Activated CD4-positive, alpha-beta T cell treated with anti-CD3 and anti-CD28 coated beads, Interleukin-2, amount 50 U/mL, for 1 hour (primary cell): ENCODE measurements at regions not wholly inside any gene's neighbourhood (a gene's known extent, or its start where the extent isn't known, plus 50 kb on each side); places are given as distances from the start of the nearest gene placed in this dataset.

Experiments used
- DNase-seq: peaks from one replicate; pipeline ENCODE4 v3.0.0-alpha.2; 2020

DNA sequence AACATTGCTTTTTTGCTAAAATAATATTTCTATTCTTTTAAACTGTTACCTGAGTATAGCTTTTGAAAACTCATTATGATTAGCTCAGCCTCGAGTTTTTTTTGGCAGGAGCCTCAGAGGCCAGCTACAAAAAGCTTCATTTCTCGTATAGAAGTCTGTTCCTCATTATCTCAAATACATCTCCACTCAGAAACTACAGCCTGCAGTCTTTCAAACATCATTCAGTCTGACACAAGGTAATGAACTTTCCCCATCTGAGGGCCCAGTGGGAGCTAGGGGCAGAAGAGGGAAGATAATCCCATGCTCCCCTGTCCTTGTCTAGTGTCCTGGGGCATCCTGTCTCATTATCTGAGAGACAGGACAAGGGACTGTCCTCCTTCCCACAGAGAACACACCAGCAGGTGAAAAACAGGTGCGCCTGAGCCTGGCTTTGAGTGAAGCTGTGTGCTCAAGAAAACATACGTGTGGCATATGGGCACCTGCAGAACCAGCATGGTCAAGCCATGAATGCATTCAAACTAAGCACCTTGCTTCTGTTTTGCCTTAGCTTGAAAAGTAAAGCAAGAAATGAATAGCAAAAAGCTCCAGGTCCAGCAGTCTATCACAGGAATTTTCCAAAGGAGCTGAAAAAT is 247.5 kb downstream of the MREG start:
- no peak for DNase-seq

- no peak for DNase-seq
Observed at GRCh38 chr2:215764441-215765048, 248.8 kb downstream of the MREG start.

DNA sequence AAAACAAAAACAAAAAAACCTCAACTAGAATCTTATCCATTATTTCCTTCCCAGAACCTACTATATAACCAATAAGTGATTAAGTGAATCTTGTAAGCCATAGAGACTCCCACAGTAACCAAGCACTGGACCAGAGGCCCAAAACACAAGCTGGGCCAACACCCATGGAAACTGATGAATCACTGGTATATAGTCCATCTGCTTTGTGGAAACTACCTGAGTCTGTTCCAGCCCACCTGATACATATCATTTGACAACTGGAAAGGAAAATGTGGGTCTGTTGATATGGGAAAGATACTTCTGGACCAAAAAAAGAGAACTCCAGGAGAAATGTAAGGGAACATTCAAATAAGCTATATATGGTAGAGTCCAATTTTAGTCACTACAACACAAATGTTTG is 252.8 kb downstream of the MREG start:
- no peak for DNase-seq

DNA sequence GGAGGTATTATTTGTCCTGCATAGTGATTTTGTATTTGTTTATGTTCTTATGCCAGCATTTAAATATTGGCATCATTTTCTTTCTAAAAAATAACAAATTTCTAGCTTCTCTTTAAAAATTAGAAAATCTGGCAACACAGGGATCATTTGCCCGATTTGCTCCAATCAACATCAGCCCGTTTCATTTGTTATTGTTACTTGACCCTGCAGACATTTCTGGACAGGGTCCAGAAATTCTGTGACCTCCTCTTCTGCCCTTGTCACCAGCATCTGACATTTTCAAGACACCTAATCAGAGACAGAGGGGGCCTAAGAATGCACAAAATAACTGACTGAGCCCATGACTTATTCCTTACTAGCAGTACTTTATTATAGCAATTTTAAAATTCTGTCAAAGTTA is 253.3 kb downstream of the MREG start:
- no peak for DNase-seq

DNA sequence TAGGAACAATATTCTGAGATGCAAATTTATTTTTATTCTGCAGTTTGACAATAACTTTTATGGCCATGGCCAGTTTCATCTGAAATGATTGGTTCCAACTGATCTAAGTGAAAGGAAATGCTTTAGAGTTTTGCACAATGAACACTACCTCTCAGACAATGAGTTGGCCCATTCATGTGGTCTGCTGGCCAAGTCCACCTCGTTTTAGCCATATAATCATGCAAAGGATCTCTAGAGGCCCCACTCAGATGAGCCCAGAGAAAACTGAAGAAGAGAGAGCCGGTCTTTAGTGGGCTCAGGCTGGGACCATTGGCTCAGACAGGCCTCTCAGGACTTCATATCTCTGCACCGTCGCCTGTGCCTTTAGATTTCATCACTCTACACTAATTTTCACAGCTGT is 254.7 kb downstream of the MREG start:
- DNase-seq, result no peak

DNA sequence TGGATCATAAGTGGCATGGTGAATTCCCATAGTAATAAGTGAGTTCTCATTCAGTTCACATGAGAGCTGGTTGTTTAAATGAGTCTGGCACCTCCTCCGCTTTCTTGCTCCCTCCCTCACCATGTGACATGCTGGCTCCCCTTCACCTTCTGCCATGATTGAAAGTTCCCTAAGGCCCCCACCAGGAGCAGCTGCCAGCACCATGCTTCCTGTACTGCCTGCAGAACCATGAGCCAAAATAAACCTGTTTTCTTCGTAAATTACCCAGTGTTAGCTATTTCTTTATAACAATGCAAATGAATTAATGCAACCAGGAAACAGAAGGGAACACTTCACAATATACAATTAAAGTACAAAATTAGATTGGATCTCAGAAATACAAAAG is 257.0 kb downstream of the MREG start:
- no peak for DNase-seq

DNA sequence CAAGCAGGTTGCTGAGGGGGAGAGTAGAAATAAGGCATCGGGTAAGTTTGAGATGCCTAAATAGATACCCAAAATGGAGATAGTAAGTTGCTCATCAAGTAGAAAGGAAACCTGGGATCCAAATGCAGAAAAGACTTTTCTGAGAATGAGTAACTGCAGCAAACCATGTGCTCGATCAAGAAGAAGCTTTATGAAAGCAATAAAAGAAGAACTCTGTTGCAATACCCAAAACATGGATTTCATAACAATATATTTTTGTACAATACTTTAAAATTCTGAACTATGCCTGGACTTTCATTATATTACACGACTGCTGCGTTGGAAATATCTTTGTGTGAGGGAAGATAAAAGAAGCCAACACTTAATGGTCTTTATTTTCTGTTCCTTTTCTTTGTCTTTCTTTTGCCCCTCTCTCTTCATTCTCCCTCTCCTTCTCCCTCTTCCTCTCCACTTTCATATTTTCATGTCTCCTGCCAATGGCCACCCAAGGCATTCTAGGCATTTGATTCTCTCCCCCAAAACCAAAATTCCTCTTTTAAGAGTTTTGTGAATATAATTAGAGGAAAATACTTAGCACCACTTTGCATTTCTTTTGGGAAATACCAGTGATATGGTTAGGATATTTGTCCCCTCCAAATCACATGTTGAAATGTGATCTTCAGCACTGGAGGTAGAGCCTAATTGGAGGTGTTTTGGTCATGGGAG is 257.6 kb downstream of the MREG start:
- no peak for DNase-seq

- no peak for DNase-seq
Observed at GRCh38 chr2:215754546-215754945, 258.8 kb downstream of the MREG start.

- DNase-seq, result no peak
Observed at GRCh38 chr2:215753808-215754207, 259.5 kb downstream of the MREG start.

DNA sequence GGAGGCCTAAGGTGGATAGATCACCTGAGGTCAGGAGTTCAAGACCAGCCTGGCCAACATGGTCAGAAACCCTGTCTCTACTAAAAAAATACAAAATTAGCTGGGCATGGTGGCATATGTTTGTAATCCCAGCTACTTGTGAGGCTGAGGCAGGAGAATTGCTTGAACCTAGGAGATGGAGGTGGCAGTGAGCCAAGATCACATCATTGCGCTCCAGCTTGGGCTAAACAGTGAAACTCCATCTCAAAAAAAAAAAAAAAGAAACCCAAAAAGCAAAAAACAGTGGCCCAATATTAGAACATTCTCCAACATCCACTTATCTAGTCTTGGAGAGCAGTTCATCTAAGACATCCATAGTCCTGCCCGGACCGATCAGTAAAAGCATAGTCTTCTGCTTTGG is 260.4 kb downstream of the MREG start:
- DNase-seq, result no peak

DNA sequence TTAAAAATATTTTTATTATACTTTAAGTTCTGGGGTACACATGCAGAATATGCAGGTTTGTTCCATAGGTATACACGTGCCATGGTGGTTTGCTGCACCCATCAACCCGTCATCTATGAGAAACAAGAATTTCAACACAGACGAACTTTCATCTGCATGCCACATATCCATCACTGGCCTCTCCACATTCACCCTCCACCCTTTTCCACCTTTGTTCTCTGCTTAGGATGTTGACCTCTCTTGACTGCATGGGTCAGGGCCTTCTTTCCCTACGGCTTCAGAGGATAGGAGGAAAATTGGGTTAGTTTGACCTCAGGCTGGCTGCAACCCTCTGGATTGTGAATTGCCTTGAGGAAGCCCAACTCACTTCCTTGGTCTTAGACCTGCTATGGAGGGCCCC is 260.9 kb downstream of the MREG start:
- DNase-seq, result no peak

GRCh38 chr2:215751911-215752272 is 261.5 kb downstream of the MREG start:
- DNase-seq, result no peak

DNA sequence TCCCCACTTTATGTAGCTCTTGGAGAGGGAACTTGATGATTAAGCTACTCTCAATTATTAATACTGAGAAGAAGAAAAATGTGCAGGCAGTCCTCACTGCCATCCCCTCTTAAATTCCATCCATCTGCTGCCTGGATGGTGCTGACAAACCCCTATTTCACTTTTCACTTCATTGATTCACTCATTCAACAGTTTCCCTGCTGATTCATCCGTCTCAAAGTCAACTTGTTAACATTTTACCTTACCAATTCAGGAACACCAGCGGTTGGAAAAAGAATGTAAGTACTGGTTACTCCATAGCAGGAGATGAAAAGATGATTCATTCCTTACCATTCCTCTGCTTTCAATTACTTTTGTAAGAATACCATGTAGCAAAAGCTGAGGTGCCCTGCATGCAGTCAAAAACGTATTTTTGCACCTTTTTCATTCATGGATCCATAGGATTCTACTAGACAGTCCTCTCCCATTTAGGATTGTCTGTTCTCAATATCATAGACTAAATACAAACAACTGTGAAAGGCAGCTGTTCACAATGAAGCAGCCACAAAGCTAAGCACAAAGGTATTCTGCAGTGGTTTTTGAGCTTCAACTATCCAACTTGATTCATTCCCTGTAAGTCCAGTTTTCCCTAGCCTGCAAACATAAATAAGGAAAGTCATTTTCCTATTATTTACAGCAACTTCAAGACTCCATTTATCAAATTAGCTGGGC is 262.0 kb downstream of the MREG start:
- no peak for DNase-seq

GRCh38 chr2:215750763-215751162 is 262.6 kb downstream of the MREG start:
- no peak for DNase-seq

DNA sequence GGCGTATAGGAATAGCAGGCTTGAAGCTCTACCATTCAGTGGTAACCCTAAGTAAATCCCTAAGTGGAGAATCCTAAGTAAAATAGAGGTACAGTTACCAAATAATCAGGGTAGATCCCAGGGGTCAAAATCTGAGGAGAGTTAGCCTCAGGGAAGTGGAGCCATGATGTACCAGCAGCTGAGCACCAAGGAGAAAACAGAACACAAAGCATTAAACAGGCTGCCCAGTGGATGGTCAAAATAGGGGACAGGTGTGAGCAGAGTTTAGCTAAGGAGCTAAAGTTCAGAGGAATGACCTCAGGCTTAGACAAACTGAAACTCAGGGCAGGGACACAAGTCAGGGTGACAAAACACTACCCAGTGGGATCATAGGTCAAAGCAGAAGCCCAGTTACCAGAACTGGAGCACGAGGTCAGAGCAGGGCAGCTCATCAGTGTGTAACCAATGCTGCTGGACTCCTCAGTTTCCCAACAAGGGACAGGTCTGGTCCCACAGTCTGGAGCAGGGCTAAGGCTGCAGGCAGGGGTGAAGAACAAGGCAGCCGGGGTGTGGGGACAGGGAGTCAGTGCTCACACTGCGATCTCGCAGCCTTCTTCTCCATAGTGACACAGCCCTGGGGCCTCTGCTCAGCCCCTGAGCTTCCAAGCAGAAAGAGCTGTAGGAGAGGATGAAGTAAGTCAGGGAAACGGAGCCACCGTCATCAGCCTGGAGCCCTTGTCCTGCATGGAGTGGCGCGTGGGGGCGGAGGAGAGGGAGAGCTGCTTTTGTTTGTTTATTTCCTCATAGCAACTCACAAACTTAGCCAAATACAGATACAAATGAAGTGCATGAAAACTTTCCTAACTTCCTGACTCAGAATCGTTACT is 264.0 kb downstream of the MREG start:
- DNase-seq, result no peak

DNA sequence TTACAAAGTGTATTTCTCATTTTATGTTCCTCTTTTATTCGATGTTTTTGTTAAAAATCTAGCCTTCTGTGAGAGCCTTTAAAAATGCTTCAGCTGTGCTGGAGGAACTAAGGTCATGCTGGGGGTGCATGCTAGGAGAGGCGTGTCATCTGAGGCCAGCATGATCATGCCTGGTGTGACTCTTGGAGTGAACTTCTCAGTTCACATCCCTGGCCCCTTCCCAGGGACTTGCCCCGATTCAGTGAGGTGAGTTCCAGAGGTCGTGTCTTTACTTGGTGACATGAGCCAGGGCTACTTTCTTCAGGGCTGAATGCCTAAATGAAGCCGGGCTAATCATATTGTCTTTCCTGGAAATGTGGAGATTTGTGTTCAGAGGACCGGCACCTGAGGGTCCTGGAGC is 264.9 kb downstream of the MREG start:
- DNase-seq, result no peak

GRCh38 chr2:215746887-215747615 is 266.3 kb downstream of the MREG start:
- no peak for DNase-seq

GRCh38 chr2:215746226-215746886 is 267.0 kb downstream of the MREG start:
- DNase-seq, result no peak

DNA sequence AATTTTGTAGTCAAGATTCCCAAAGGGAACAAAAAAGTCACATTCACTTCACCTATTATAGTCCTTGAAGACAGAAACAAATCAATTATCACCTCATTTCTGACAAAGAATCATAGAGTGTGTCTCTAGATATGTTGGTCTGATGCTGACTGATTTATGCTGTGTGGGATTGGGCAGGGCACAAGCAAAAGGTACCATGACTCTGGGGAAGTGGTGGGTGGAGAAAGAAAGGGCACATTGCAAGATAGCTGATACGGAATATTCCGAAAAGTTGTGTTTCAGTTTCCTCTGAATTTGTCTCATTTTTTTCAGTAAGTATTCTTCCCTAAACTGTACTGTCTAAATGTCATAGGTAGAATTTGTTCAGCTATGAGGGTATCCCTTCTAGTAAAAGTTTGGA is 268.0 kb downstream of the MREG start:
- no peak for DNase-seq

GRCh38 chr2:215744514-215744913 is 268.8 kb downstream of the MREG start:
- no peak for DNase-seq

DNA sequence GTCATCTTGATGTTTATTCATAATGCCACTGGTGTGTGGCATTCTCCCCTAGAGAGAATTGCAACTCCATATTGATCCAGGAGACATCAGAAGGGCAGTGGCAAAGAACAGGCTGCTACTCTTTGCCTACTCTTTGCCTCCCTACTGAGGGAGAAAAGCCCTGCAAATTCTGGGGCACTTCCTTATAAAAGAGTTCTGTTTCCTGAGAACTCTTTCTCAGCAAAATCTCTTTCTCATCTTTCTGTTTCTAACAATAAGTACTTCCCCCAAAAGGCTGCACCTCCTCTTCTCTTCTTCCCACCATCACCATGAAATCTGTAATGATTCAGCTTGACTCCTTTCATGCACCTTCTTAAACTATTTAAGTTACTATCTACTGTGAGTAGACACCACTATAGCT is 270.3 kb downstream of the MREG start:
- DNase-seq, result no peak

GRCh38 chr2:215742021-215742420 is 271.3 kb downstream of the MREG start:
- no peak for DNase-seq
